ENCODE measurements at regions not wholly inside any gene's neighbourhood (a gene's known extent, or its start where the extent isn't known, plus 50 kb on each side); places are given as distances from the start of the nearest gene placed in this dataset.

DNA sequence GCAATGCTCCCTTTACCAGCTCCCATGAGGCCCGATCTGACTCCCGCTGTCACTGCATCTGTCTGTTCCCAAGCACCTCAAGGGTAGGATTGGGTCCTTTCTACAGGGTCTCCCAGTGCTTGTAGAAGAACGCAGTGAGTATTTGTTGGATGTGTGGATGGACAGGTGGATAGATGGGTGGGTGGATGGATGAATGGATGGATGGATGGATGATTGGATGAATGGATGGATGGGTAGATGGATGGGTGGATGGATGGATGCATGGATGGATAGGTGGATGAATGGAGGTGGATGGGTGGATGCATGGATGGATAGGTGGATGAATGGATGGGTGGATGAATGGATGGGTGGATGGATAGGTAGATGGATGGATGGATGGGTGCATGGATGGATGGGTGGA is 91.6 kb downstream of the HS1BP3 start:
- DNase-seq (ENCODE audit: low spot score): no peak
- TF ChIP-seq, protein P1, sequence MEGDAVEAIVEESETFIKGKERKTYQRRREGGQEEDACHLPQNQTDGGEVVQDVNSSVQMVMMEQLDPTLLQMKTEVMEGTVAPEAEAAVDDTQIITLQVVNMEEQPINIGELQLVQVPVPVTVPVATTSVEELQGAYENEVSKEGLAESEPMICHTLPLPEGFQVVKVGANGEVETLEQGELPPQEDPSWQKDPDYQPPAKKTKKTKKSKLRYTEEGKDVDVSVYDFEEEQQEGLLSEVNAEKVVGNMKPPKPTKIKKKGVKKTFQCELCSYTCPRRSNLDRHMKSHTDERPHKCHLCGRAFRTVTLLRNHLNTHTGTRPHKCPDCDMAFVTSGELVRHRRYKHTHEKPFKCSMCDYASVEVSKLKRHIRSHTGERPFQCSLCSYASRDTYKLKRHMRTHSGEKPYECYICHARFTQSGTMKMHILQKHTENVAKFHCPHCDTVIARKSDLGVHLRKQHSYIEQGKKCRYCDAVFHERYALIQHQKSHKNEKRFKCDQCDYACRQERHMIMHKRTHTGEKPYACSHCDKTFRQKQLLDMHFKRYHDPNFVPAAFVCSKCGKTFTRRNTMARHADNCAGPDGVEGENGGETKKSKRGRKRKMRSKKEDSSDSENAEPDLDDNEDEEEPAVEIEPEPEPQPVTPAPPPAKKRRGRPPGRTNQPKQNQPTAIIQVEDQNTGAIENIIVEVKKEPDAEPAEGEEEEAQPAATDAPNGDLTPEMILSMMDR (IDR thresholded peaks at IDR 0.05): no peak
- H3K4me3 ChIP-seq: no peak overlapping the region
- H3K27ac ChIP-seq: no peak overlapping the region

DNA sequence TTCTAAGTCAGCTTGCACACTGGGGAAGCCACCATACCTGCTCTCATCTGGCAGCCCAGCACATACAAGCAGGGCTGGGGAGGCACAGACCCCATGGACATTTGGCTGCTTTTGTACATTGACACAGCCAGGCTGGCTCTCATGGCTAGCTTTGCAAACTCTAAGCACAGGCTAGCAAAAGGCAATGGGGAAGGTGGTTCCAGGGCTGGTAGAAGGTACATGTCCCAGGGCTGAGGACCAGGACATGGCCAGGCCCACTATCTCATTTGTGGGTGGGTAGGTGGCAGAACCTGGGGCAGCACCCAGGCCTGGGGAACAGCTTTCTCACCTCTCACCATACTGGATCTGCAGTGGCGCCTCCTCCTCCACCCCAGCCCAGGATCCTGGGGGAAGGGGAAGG is 90.9 kb downstream of the HS1BP3 start:
- TF ChIP-seq, protein P1 (IDR thresholded peaks at IDR 0.05): no peak
- no peak overlapping the region for H3K4me3 ChIP-seq
- no peak for DNase-seq (ENCODE audit: low spot score)
- no peak overlapping the region for H3K27ac ChIP-seq

DNA sequence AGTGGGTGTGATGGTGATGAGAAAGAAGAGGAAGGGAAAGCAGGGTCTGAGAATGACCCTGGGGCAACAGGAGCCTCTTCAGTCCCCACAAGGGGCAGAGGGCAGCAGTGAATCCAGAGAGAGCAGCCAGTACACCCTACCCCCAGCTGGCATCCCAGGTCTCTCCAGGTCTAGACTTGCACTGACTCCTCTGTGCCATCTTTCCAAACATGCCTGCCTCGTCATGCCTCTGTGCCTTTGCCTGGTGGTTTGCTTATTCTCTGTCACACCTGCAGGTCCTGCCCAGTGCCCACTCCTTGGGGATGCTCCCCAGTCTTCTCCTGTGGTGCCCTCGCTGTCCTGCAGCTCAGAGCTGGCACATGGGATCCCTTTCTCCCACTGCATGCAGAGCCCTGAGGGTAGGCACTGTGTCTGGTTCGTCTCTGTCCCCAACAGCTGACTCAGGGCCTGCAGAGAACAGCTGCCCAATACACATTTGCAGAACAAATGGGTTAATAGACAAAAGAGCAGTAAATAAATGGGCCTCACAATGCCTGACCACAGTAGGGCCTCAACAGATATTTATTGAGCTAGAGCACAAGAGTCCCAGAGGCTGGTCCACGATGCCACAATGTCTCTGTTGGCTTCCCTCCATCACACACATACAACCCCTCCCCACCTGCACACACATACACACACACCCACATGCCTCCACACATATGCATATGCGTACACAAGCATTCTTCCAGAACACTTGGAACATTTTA is 89.8 kb downstream of the HS1BP3 start:
- TF ChIP-seq, protein P1 (IDR thresholded peaks at IDR 0.05): no peak
- Histone ChIP-seq H3K27ac (no peak overlapping the region), H3K4me3 (no peak overlapping the region)
- no peak for DNase-seq (ENCODE audit: low spot score)

DNA sequence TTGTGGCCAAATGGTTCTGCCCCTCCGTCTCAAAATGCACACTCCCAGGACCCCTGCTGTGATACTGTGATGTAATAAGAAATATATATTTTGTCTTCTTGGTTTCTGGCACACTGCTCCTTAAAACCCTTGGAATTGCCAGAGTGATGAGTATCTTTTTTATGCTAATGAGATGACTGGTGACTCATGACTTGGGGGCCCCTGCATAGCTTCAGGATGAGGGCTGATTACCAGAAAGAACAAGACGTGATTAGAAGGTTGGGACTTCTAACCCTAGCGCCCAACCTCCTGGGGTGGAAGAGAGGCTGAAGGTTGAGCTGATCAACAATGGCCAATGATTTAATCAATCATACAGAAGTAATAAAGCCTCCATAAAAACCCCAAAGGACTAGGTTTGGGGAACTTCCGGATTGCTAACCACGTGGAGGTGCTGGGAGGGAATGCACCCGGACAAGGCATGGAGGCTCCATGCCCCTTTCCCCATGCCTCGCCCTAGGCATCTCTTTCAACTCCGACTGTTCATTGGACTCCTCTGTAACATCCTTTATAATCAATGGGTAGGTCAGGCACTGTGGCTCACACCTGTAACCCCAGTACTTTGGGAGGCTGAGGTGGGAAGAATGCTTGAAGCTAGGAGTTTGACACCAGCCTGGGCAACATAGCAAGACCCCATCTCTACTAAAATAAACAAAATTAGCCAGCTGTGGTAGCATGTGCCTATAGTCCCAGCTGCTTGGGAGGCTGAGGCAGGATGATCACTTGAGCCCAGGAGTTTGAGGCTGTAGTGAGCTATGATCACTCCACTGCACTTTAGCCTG is 89.1 kb downstream of the HS1BP3 start:
- TF ChIP-seq, protein P1 (IDR thresholded peaks at IDR 0.05): no peak
- DNase-seq (ENCODE audit: low spot score): no peak
- H3K4me3 ChIP-seq: no peak overlapping the region
- no peak overlapping the region for H3K27ac ChIP-seq

DNA sequence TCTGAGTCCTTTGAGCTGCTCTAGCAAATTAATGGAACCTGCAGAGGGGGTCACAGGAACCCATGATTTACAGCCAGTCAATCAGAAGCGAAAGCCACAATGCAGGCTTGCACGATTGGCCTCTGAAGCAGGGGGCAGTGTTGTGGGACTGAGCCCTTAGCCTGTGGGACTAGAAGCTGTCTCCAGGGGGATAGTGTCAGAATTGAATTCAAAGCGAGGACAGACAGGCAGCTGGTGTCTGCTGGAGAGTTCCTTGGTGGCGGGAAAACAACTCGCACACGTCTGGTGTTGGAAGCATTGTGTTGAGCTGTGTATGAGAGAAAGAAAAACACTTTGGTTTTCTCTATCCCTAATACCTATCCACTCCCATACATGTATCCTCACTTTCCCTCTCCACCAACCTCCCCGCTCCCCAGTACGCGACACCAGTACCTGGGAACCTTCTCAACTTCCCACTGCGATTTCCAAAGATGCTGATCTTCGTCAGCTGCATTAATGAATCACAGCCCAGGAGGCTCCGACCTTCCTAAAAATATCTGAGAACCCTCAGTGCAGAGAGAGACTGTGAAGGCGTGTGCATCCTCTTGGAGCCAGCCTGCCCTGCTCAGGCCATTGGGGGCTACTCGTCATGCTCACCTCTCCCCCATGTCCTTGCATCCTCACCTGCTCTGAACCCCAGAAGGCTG is 88.2 kb downstream of the HS1BP3 start:
- TF ChIP-seq, protein P1 (IDR thresholded peaks at IDR 0.05): no peak
- H3K4me3 ChIP-seq: no peak overlapping the region
- H3K27ac ChIP-seq: no peak overlapping the region
- DNase-seq (ENCODE audit: low spot score): no peak

DNA sequence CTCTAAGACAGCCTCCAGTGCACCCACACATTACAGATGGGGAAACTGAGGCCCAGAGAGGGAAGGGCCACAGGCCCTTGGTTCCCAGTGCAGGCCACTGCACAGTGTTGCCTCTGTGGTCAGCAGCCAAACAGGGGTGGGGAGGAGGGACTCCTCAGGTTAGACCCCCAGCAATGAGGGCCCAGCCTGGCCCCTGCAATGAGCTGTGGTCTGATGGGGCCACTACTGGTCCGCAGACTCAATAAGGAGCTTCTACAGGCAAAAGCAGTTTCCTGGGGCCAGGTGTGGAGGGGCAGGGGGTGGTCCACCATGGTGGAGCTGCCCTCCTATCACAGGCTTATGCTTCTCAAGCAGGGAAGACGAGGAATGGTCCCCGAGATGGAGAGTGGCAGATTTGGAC is 87.6 kb downstream of the HS1BP3 start:
- TF ChIP-seq, protein P1 (IDR thresholded peaks at IDR 0.05): no peak
- H3K4me3 ChIP-seq: no peak overlapping the region
- H3K27ac ChIP-seq: no peak overlapping the region
- no peak for DNase-seq (ENCODE audit: low spot score)
